GM23338 (cell line): ENCODE measurements at regions not wholly inside any gene's neighbourhood (a gene's known extent, or its start where the extent isn't known, plus 50 kb on each side); places are given as distances from the start of the nearest gene placed in this dataset.

ENCODE experiments used
- ATAC-seq: fragments of 200-7000 bp; cut with Tn5 transposase; 3 replicates; pipeline ENCODE4 v1.9.1; 2020
- DNase-seq: peaks from one replicate; pipeline ENCODE4 v3.0.0-alpha.2; 2015; ENCODE audit warnings: low spot score
- H2AFZ ChIP-seq: fragments of 200-600 bp; sonication (generic); 2 replicates; pipeline ENCODE4 v1.8.0; 2016; ENCODE audit warnings: antibody characterized with exemption, mild to moderate bottlenecking, moderate library complexity
- H3F3A ChIP-seq: fragments of 200-600 bp; sonication (generic); replicated peaks from 2 replicates; pipeline ENCODE4 v1.8.0; 2017; ENCODE audit warnings: antibody characterized with exemption, mixed run types, low read depth
- H3K27ac ChIP-seq: fragments of 200-600 bp; sonication (generic); 2 replicates; pipeline ENCODE4 v1.6.1; 2016; ENCODE audit warnings: low read depth
- H3K27me3 ChIP-seq: fragments of 200-600 bp; sonication (generic); 2 replicates; pipeline ENCODE4 v1.8.0; 2016; ENCODE audit warnings: mild to moderate bottlenecking, mixed run types, moderate library complexity; ENCODE audit not compliant: insufficient read depth
- H3K36me3 ChIP-seq: fragments of 200-600 bp; sonication (generic); 2 replicates; pipeline ENCODE4 v1.8.0; 2016; ENCODE audit warnings: mild to moderate bottlenecking; ENCODE audit not compliant: insufficient read depth
- H3K4me1 ChIP-seq: fragments of 200-600 bp; sonication (generic); 2 replicates; pipeline ENCODE4 v1.8.0; 2016; ENCODE audit warnings: mild to moderate bottlenecking, moderate library complexity; ENCODE audit not compliant: insufficient read depth
- H3K4me2 ChIP-seq: fragments of 200-600 bp; sonication (generic); 2 replicates; pipeline ENCODE4 v1.7.1; 2017; ENCODE audit warnings: mixed run types
- H3K4me3 ChIP-seq: fragments of 200-600 bp; sonication (generic); 2 replicates; pipeline ENCODE4 v1.6.1; 2016; ENCODE audit warnings: mixed run types
- H3K79me2 ChIP-seq: fragments of 200-600 bp; sonication (generic); replicated peaks from 2 replicates; pipeline ENCODE4 v1.8.0; 2017; ENCODE audit warnings: mild to moderate bottlenecking; ENCODE audit not compliant: insufficient read depth
- H3K9me2 ChIP-seq: fragments of 200-600 bp; sonication (generic); 2 replicates; pipeline ENCODE4 v1.8.0; 2017; ENCODE audit not compliant: insufficient read depth
- H4K20me1 ChIP-seq: fragments of 200-600 bp; sonication (generic); replicated peaks from 2 replicates; pipeline ENCODE4 v1.8.0; 2017; ENCODE audit warnings: mild to moderate bottlenecking; ENCODE audit not compliant: insufficient read depth
- H3K27ac Mint-ChIP-seq: 2 replicates; pipeline ENCODE4 v1.8.0; 2020; ENCODE audit warnings: inconsistent platforms, mild to moderate bottlenecking, moderate library complexity, mixed read lengths
- H3K27me3 Mint-ChIP-seq: 3 replicates; pipeline ENCODE4 v1.8.0; 2022; ENCODE audit warnings: low read depth, mild to moderate bottlenecking, moderate library complexity, mixed read lengths, inconsistent platforms; ENCODE audit not compliant: insufficient read depth, poor library complexity
- H3K36me3 Mint-ChIP-seq: 3 replicates; pipeline ENCODE4 v1.8.0; 2021; ENCODE audit warnings: low read depth, mild to moderate bottlenecking, inconsistent platforms, moderate library complexity, mixed read lengths
- H3K4me1 Mint-ChIP-seq: 3 replicates; pipeline ENCODE4 v1.8.0; 2020; ENCODE audit warnings: mild to moderate bottlenecking, inconsistent platforms, mixed read lengths
- H3K4me3 Mint-ChIP-seq: 3 replicates; pipeline ENCODE4 v1.8.0; 2021; ENCODE audit warnings: moderate library complexity, mild to moderate bottlenecking, inconsistent platforms, mixed read lengths
- H3K9me3 Mint-ChIP-seq: 3 replicates; pipeline ENCODE4 v1.8.0; 2020; ENCODE audit warnings: moderate library complexity, mild to moderate bottlenecking, inconsistent platforms, mixed read lengths
- CREB1 ChIP-seq: fragments of 250-450 bp; sonication (Bioruptor Pico); IDR thresholded peaks from 2 replicates; pipeline ENCODE4 v1.5.0; 2020; ENCODE audit warnings: low read depth, mild to moderate bottlenecking, moderate library complexity
- EZH2 ChIP-seq: fragments of 200-600 bp; sonication (generic); IDR thresholded peaks from one replicate; pipeline ENCODE4 v1.8.0; 2017; ENCODE audit warnings: antibody characterized with exemption, mild to moderate bottlenecking, low read depth; ENCODE audit not compliant: unreplicated experiment
- EZH2phosphoT487 ChIP-seq: fragments of 200-600 bp; sonication (generic); IDR thresholded peaks from one replicate; pipeline ENCODE4 v1.8.1; 2018; ENCODE audit warnings: antibody characterized with exemption; ENCODE audit not compliant: unreplicated experiment
- JUNB ChIP-seq: IDR thresholded peaks from one replicate; pipeline ENCODE4 v1.6.1; 2016; ENCODE audit warnings: antibody characterized with exemption; ENCODE audit not compliant: unreplicated experiment
- NANOG ChIP-seq: IDR thresholded peaks from 2 replicates; pipeline ENCODE4 v1.6.1; 2016; ENCODE audit warnings: antibody characterized with exemption, borderline replicate concordance
- POLR2AphosphoS5 ChIP-seq: IDR thresholded peaks from 2 replicates; pipeline ENCODE4 v1.6.1; 2016; ENCODE audit warnings: antibody characterized with exemption, low read depth
- STAT1 ChIP-seq: IDR thresholded peaks from one replicate; pipeline ENCODE4 v1.6.1; 2016; ENCODE audit warnings: antibody characterized with exemption; ENCODE audit not compliant: unreplicated experiment
- ZNF114 ChIP-seq: fragments of 250-450 bp; sonication (Bioruptor Pico); IDR thresholded peaks from 2 replicates; pipeline ENCODE4 v1.5.0; 2020; ENCODE audit warnings: mild to moderate bottlenecking, moderate library complexity
- ZNF331 ChIP-seq: fragments of 250-450 bp; sonication (Bioruptor Pico); IDR thresholded peaks from 2 replicates; pipeline ENCODE4 v1.5.0; 2020; ENCODE audit warnings: low read depth, mild to moderate bottlenecking, moderate library complexity
- TF ChIP-seq, protein P1 (sequence below): fragments of 250-450 bp; sonication (Bioruptor Pico); IDR thresholded peaks from 2 replicates; pipeline ENCODE4 v1.5.0; 2020; ENCODE audit warnings: mild to moderate bottlenecking, moderate library complexity
- TF ChIP-seq, protein P2 (sequence below): IDR thresholded peaks from one replicate; pipeline ENCODE4 v1.6.1; 2018; ENCODE audit warnings: antibody characterized with exemption; ENCODE audit not compliant: unreplicated experiment
- TF ChIP-seq, protein P3 (sequence below): IDR thresholded peaks from 2 replicates; pipeline ENCODE4 v1.6.1; 2016; ENCODE audit warnings: antibody characterized with exemption

- H3K36me3 ChIP-seq: no peaks in the 10 kb centered on the region
- no peak overlapping the region for H2AFZ ChIP-seq
- no peaks in the 10 kb centered on the region for H3K79me2 ChIP-seq
- H3F3A ChIP-seq: no peaks in the 10 kb centered on the region
- DNase-seq (no peak), ATAC-seq (no peak)
- H4K20me1 ChIP-seq: no peaks in the 10 kb centered on the region
- H3K4me3 Mint-ChIP-seq: no peak overlapping the region
- no peak overlapping the region for H3K4me3 ChIP-seq
- H3K4me1 ChIP-seq: no peaks in the 10 kb centered on the region
- no peaks in the 10 kb centered on the region; the same call in 2 of the 3 replicates for H3K36me3 Mint-ChIP-seq
- H3K9me2 ChIP-seq: peaks cover 7% of the 10 kb centered on the region; the same call in 1 of the 2 replicates
- H3K27ac ChIP-seq: no peak overlapping the region
- 0 out of 3 replicates have a peak, but pooled peaks cover 4% of the 10 kb centered on the region for H3K4me1 Mint-ChIP-seq
- TF ChIP-seq NANOG (no peak), EZH2 (no peak), EZH2phosphoT487 (no peak), ZNF331 (CRISPR knock-in tag) (no peak), JUNB (no peak), POLR2AphosphoS5 (no peak)
- peaks cover 1% of the 10 kb centered on the region for H3K27me3 Mint-ChIP-seq
- no peaks in the 10 kb centered on the region for H3K27me3 ChIP-seq
- H3K9me3 Mint-ChIP-seq: no peaks in the 10 kb centered on the region; the same call in 2 of the 3 replicates
- no peak overlapping the region for H3K4me2 ChIP-seq
- H3K27ac Mint-ChIP-seq: no peak overlapping the region
Observed at GRCh38 chr10:33887188-33887587, 552.7 kb upstream of the NRP1 start.

DNA sequence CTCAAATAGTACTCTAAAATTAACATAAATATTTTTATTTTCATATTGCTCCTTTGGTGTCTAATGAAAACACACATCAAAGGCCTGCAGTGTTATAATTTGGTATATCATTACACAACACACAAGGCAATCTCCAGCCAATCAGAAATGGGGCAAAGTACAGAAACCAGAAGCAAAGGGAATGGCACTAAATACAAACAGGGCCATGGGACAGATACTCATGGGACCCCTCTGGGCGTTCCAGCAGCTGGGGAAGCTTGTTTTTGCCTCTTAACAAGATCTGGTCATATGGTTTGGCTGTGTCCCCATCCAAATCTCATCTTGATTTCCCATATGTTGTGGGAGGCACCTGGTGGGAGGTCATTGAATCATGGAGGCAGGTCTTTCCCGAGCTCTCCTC is 551.8 kb upstream of the NRP1 start:
- no peaks in the 10 kb centered on the region for H3K9me3 Mint-ChIP-seq
- Histone ChIP-seq H3K79me2 (no peaks in the 10 kb centered on the region), H3K4me3 (no peak overlapping the region), H3K9me2 (peaks cover 11% of the 10 kb centered on the region; the same call in 1 of the 2 replicates), H3K27me3 (no peaks in the 10 kb centered on the region), H2AFZ (no peak overlapping the region), H3K4me1 (no peaks in the 10 kb centered on the region), H3K27ac (no peak overlapping the region), H4K20me1 (no peaks in the 10 kb centered on the region), H3K4me2 (no peak overlapping the region), H3F3A (no peaks in the 10 kb centered on the region), H3K36me3 (no peaks in the 10 kb centered on the region)
- ATAC-seq (no peak), DNase-seq (no peak)
- 0 out of 3 replicates have a peak, but pooled peaks cover 4% of the 10 kb centered on the region for H3K4me1 Mint-ChIP-seq
- H3K36me3 Mint-ChIP-seq: no peaks in the 10 kb centered on the region
- H3K4me3 Mint-ChIP-seq: no peak overlapping the region
- peaks cover 1% of the 10 kb centered on the region for H3K27me3 Mint-ChIP-seq
- no peak overlapping the region for H3K27ac Mint-ChIP-seq
- TF ChIP-seq NANOG: no peak
- no peak for TF ChIP-seq ZNF114 (CRISPR knock-in tag)
- TF ChIP-seq, protein P1, sequence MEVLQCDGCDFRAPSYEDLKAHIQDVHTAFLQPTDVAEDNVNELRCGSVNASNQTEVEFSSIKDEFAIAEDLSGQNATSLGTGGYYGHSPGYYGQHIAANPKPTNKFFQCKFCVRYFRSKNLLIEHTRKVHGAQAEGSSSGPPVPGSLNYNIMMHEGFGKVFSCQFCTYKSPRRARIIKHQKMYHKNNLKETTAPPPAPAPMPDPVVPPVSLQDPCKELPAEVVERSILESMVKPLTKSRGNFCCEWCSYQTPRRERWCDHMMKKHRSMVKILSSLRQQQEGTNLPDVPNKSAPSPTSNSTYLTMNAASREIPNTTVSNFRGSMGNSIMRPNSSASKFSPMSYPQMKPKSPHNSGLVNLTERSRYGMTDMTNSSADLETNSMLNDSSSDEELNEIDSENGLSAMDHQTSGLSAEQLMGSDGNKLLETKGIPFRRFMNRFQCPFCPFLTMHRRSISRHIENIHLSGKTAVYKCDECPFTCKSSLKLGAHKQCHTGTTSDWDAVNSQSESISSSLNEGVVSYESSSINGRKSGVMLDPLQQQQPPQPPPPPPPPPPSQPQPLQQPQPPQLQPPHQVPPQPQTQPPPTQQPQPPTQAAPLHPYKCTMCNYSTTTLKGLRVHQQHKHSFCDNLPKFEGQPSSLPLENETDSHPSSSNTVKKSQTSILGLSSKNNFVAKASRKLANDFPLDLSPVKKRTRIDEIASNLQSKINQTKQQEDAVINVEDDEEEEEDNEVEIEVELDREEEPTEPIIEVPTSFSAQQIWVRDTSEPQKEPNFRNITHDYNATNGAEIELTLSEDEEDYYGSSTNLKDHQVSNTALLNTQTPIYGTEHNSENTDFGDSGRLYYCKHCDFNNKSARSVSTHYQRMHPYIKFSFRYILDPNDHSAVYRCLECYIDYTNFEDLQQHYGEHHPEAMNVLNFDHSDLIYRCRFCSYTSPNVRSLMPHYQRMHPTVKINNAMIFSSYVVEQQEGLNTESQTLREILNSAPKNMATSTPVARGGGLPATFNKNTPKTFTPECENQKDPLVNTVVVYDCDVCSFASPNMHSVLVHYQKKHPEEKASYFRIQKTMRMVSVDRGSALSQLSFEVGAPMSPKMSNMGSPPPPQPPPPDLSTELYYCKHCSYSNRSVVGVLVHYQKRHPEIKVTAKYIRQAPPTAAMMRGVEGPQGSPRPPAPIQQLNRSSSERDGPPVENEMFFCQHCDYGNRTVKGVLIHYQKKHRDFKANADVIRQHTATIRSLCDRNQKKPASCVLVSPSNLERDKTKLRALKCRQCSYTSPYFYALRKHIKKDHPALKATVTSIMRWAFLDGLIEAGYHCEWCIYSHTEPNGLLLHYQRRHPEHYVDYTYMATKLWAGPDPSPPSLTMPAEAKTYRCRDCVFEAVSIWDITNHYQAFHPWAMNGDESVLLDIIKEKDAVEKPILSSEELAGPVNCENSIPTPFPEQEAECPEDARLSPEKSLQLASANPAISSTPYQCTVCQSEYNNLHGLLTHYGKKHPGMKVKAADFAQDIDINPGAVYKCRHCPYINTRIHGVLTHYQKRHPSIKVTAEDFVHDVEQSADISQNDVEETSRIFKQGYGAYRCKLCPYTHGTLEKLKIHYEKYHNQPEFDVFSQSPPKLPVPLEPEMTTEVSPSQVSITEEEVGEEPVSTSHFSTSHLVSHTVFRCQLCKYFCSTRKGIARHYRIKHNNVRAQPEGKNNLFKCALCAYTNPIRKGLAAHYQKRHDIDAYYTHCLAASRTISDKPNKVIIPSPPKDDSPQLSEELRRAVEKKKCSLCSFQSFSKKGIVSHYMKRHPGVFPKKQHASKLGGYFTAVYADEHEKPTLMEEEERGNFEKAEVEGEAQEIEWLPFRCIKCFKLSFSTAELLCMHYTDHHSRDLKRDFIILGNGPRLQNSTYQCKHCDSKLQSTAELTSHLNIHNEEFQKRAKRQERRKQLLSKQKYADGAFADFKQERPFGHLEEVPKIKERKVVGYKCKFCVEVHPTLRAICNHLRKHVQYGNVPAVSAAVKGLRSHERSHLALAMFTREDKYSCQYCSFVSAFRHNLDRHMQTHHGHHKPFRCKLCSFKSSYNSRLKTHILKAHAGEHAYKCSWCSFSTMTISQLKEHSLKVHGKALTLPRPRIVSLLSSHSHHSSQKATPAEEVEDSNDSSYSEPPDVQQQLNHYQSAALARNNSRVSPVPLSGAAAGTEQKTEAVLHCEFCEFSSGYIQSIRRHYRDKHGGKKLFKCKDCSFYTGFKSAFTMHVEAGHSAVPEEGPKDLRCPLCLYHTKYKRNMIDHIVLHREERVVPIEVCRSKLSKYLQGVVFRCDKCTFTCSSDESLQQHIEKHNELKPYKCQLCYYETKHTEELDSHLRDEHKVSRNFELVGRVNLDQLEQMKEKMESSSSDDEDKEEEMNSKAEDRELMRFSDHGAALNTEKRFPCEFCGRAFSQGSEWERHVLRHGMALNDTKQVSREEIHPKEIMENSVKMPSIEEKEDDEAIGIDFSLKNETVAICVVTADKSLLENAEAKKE: no peak
- TF ChIP-seq, protein P2, sequence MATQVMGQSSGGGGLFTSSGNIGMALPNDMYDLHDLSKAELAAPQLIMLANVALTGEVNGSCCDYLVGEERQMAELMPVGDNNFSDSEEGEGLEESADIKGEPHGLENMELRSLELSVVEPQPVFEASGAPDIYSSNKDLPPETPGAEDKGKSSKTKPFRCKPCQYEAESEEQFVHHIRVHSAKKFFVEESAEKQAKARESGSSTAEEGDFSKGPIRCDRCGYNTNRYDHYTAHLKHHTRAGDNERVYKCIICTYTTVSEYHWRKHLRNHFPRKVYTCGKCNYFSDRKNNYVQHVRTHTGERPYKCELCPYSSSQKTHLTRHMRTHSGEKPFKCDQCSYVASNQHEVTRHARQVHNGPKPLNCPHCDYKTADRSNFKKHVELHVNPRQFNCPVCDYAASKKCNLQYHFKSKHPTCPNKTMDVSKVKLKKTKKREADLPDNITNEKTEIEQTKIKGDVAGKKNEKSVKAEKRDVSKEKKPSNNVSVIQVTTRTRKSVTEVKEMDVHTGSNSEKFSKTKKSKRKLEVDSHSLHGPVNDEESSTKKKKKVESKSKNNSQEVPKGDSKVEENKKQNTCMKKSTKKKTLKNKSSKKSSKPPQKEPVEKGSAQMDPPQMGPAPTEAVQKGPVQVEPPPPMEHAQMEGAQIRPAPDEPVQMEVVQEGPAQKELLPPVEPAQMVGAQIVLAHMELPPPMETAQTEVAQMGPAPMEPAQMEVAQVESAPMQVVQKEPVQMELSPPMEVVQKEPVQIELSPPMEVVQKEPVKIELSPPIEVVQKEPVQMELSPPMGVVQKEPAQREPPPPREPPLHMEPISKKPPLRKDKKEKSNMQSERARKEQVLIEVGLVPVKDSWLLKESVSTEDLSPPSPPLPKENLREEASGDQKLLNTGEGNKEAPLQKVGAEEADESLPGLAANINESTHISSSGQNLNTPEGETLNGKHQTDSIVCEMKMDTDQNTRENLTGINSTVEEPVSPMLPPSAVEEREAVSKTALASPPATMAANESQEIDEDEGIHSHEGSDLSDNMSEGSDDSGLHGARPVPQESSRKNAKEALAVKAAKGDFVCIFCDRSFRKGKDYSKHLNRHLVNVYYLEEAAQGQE: no peak
- TF ChIP-seq, protein P3, sequence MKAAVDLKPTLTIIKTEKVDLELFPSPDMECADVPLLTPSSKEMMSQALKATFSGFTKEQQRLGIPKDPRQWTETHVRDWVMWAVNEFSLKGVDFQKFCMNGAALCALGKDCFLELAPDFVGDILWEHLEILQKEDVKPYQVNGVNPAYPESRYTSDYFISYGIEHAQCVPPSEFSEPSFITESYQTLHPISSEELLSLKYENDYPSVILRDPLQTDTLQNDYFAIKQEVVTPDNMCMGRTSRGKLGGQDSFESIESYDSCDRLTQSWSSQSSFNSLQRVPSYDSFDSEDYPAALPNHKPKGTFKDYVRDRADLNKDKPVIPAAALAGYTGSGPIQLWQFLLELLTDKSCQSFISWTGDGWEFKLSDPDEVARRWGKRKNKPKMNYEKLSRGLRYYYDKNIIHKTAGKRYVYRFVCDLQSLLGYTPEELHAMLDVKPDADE: no peak
- no peak for TF ChIP-seq STAT1
- TF ChIP-seq EZH2phosphoT487: no peak
- no peak for TF ChIP-seq CREB1 (CRISPR knock-in tag)
- no peak for TF ChIP-seq POLR2AphosphoS5
